ENCODE measurements at regions not wholly inside any gene's neighbourhood (a gene's known extent, or its start where the extent isn't known, plus 50 kb on each side); places are given as distances from the start of the nearest gene placed in this dataset.
"Not testable (repeated sequence)": the region's sequence is repeated elsewhere in the genome, so short reads cannot be mapped to it uniquely, and the experiment has no call there.

GRCh38 chr11:24253237-24253760 lies 243.6 kb upstream of the LUZP2 start:
- TF ChIP-seq EP300 (IDR thresholded peaks at IDR 0.05): no peak
- no peak for TF ChIP-seq CTCF (IDR thresholded peaks at IDR 0.05)
- no peak for TF ChIP-seq POLR2AphosphoS5 (IDR thresholded peaks at IDR 0.05)
- no peak for TF ChIP-seq POLR2A (IDR thresholded peaks at IDR 0.05)
- no peak for DNase-seq (ENCODE audit: low spot score in 2 of 2)
- H3K36me3 ChIP-seq: no peaks in the 10 kb centered on the region
- H3K27me3 ChIP-seq: no peaks in the 10 kb centered on the region
- WGBS: 80% methylated on average over 1 of the region's 1 CpG
- no peak overlapping the region for H3K4me3 ChIP-seq
- no peak overlapping the region for H3K27ac ChIP-seq
- no peaks in the 10 kb centered on the region for H3K4me1 ChIP-seq
- H3K9me3 ChIP-seq: no peaks in the 10 kb centered on the region

GRCh38 chr11:24264868-24265267 lies 232.0 kb upstream of the LUZP2 start:
- H3K9me3 ChIP-seq: no peaks in the 10 kb centered on the region
- no peaks in the 10 kb centered on the region for H3K4me1 ChIP-seq
- no peaks in the 10 kb centered on the region for H3K36me3 ChIP-seq
- no peaks in the 10 kb centered on the region for H3K27me3 ChIP-seq
- no peak overlapping the region for H3K27ac ChIP-seq
- DNase-seq (ENCODE audit: low spot score in 2 of 2): no peak
- no peak for TF ChIP-seq CTCF (IDR thresholded peaks at IDR 0.05)
- TF ChIP-seq POLR2AphosphoS5 (IDR thresholded peaks at IDR 0.05): no peak
- no peak for TF ChIP-seq EP300 (IDR thresholded peaks at IDR 0.05)
- TF ChIP-seq POLR2A (IDR thresholded peaks at IDR 0.05): no peak
- H3K4me3 ChIP-seq: no peak overlapping the region
- WGBS: 68% methylated on average over 2 of the region's 2 CpGs

GRCh38 chr11:24267014-24267413 lies 229.8 kb upstream of the LUZP2 start:
- DNase-seq (ENCODE audit: low spot score in 2 of 2): no peak

GRCh38 chr11:24271798-24272197 lies 225.1 kb upstream of the LUZP2 start:
- Histone ChIP-seq H3K4me1 (no peaks in the 10 kb centered on the region), H3K27me3 (no peaks in the 10 kb centered on the region), H3K36me3 (no peaks in the 10 kb centered on the region), H3K9me3 (no peaks in the 10 kb centered on the region), H3K27ac (no peak overlapping the region), H3K4me3 (no peak overlapping the region)
- no peak for TF ChIP-seq EP300 (IDR thresholded peaks at IDR 0.05)
- TF ChIP-seq CTCF (IDR thresholded peaks at IDR 0.05): no peak
- DNase-seq (ENCODE audit: low spot score in 2 of 2): no peak
- WGBS: 97% methylated on average over 2 of the region's 2 CpGs

More at GRCh38 chr11:24267014-24267413, 229.8 kb upstream of the LUZP2 start:
- no peak overlapping the region for H3K4me3 ChIP-seq
- no peaks in the 10 kb centered on the region for H3K9me3 ChIP-seq
- no peaks in the 10 kb centered on the region for H3K4me1 ChIP-seq
- WGBS: 74% methylated on average over 2 of the region's 2 CpGs
- H3K27ac ChIP-seq: no peak overlapping the region
- H3K27me3 ChIP-seq: no peaks in the 10 kb centered on the region
- no peak for TF ChIP-seq EP300 (IDR thresholded peaks at IDR 0.05)
- no peak for TF ChIP-seq POLR2AphosphoS5 (IDR thresholded peaks at IDR 0.05)
- TF ChIP-seq POLR2A (IDR thresholded peaks at IDR 0.05): no peak
- no peaks in the 10 kb centered on the region for H3K36me3 ChIP-seq

- H3K9me3 ChIP-seq, H3K4me3 ChIP-seq: not testable (repeated sequence)
- 87% methylated on average over 16 of the region's 25 CpGs for WGBS
Measured at GRCh38 chr11:24274214-24274781, 222.6 kb upstream of the LUZP2 start.

GRCh38 chr11:24286238-24286637 lies 210.6 kb upstream of the LUZP2 start:
- Histone ChIP-seq H3K9me3 (peaks cover 5% of the 10 kb centered on the region), H3K27me3 (no peaks in the 10 kb centered on the region), H3K4me3 (no peak overlapping the region), H3K4me1 (no peaks in the 10 kb centered on the region), H3K36me3 (no peaks in the 10 kb centered on the region), H3K27ac (no peak overlapping the region)
- DNase-seq (ENCODE audit: low spot score in 2 of 2): no peak
- TF ChIP-seq POLR2A (IDR thresholded peaks at IDR 0.05): no peak
- no peak for TF ChIP-seq CTCF (IDR thresholded peaks at IDR 0.05)
- no peak for TF ChIP-seq EP300 (IDR thresholded peaks at IDR 0.05)
- no peak for TF ChIP-seq POLR2AphosphoS5 (IDR thresholded peaks at IDR 0.05)
- WGBS: 64% methylated on average over 3 of the region's 3 CpGs

More at GRCh38 chr11:24274214-24274781, 222.6 kb upstream of the LUZP2 start:
- DNase-seq (ENCODE audit: low spot score in 2 of 2); H3K4me1 ChIP-seq; H3K27me3 ChIP-seq; H3K36me3 ChIP-seq; H3K27ac ChIP-seq: not testable (repeated sequence)

Data from suprapubic skin (tissue), 4 donors.